Fibroblast of skin of left quadriceps (primary cell): ENCODE measurements at regions not wholly inside any gene's neighbourhood (a gene's known extent, or its start where the extent isn't known, plus 50 kb on each side); places are given as distances from the start of the nearest gene placed in this dataset.

ENCODE experiments used
- DNase-seq, 2 experiments: peaks; one replicate each; pipeline ENCODE4 v3.0.0-alpha.2; 2013; ENCODE audit warnings: low read depth in 2 of 2

DNA sequence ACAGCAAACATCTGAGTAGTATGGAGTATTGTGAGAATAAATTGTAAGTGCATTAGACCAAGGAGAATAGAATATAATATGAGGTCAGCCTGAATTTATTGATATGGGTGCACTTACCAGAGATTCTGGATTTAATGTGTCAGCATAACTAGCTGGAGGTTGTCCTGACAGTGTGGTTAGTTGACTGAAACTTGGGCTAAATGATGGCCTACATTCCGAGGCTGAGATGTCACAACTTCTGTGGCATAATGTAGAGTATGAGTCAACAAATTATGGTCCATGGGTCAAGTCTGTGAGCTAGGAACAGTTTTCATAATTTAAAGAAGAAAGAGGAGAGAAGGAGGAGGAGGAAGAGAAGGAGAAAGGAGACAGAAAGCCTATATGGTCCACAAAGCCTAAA, 127.6 kb downstream of the QPCT start:
- peak; percentile 54 to 57 for DNase-seq

DNA sequence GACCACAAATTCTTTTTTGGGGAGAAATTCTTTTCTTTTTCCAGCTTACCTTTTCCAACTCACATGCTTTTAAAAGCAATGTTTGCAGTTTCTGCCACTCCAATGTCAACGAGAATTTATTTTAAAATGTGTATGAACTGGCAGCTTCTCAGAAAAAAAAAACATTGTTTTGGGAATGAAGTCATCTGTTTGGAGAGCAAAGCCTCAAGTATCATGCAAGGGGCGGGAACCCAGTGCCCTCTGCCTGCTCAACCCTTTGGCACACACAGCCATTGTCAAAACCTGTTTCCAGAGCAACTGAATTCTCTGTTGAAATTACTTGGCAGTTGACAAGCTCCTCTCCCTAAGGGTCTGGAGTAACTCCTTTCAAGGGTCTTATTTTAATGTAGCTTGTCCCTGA, 128.5 kb downstream of the QPCT start:
- no peak for DNase-seq

DNA sequence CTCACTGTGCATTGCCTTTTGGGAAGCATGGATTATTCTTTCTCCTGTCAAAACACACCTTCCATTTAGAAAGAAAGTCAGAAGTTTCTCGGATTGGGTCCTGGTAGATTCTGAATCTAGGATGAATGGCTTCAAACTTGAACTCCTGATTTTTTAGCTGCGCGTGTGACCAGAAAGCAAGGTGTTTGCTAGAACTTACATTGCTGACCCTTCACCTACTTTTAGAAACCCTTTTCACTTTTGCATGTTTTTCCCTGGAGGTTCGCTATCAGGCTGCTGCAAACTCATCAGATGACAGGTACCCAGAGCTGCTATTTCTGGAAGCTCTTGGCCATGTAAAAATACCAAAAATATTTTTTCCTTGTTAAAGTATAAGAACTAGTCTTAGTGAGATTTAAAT, 132.0 kb downstream of the QPCT start:
- no peak for DNase-seq

DNA sequence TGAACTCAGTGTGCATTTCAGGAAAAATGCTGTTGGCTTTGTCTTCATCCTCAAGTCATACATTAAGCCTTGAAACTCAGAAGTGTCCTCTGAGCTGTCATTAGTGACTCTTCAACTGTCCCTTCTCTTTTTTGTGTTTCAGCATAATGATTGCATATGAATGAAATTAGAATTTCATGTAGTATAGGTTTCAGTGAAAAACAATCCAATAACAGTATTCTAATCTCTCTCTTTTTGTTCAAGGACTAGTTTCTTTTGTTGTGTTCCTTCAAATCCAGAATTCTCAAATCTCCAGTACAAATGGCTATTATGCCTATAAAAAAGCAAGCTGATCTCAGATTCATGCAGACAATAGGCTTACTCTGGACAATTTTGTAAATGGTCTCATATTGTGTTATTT, 133.5 kb downstream of the QPCT start:
- DNase-seq: no peak

DNA sequence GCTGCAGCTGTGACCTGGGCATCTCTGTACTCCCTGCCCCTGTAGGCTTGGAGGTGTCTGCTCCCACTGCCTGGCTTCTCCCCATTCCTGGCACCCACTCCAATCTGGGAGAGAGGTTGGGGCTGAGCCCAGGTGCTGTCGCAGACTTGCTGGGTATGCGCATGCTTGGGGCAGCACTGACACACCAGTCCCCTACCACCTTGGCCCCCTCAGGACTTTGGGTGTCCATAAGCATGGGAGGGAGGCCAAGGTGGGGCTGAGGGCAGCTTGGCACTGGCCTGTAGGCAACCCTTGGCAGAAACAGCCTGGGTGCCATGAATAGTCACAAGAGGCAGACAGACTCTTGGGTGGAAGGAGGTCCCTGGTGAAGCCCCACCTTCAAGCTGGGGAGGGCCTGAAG, 136.8 kb downstream of the QPCT start:
- DNase-seq: no peak

DNA sequence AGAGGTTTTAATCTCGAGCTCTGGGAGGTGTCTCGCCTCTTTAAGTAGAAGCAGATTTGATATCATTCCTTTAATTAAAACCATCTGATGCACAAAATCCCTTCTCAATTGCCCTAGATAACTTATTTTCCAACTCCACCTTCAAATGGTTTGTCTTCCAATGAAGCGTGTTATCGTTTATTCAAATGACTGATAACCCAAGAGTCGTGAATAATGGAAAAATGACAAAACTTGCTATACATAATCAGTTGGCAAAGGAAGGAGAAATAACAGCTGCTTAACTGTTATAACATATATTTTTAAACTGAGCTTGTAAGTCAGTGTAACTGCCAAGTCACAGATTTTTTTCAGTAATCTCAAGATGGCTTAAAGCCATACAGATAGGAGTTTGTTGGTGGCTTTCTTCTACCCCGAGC, 144.6 kb downstream of the QPCT start:
- DNase-seq: peak in 1 of 2 experiments; percentile 51

DNA sequence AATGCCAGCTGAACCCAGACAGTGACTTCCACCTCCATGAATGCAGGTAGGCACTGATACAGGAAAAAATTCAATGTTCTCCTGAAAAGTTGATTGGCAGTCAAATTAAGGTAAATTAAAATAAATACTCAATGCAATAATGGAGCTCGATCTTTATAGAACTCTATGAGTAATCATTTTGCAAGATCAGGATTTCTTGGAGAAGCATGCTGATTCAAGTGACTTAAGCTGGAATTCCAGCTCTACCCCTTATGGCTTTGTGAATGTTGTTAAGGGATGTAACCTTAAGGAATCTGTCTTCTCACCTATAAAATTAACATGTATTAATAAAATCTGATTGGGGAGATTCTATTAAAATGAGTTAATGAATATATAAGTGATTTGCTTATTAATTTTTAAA, 145.1 kb downstream of the QPCT start:
- DNase-seq: no peak

DNA sequence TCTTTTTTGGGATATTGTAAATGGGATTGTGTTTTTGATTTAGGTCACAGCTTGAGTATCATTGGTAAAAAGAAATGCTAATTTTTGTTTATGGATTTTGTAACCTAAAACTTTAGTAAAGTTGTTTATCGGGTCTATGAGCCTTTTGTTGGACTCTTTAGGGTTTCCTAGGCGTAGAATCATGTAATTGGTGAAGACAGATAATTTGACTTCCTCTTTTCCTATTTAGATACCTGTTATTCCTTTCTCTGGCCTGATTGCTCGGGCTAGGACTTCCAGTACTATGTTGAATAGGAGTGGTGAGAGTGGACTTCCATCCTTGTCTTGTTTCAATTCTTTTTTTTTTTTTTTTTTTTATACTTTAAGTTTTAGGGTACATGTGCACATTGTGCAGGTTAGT, 149.0 kb downstream of the QPCT start:
- no peak for DNase-seq

DNA sequence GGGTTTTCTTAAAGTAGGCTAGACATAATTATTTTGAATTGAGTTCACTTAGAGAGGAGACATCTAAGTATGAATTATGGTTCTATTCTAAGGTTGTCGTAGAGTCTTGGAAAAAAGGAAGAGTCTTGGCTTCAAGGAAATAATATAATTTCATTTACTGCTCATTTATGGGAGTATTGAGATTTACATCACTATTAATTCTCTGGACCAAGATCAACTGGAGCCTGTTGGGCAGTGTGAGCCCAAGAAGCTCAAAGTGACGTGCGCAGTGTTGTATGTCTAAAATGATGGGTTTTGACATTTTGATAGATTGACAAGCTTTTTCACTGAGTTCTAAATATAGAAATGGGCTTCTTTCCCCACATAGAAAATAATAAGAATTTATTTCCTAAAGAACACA, 154.7 kb downstream of the QPCT start:
- DNase-seq: no peak

DNA sequence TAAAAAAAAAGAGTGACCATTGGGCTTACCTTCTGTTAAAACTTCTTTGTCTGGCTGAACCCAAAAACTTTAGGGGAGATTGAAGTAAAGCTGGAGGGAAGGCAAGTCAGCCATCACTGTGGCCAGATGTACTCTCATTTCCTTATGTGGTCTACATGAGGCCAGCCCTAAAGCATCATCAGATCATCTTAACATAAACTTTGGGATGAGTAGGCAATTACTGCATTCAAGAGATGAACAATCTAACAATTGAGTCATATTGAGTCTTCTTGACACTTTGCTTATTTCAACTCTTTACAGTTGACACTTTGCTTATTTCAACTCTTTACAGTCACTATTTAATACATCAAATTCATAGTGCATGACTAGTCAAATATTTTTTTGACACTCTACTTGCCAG, 155.6 kb downstream of the QPCT start:
- DNase-seq: peak; percentile 48 to 53

DNA sequence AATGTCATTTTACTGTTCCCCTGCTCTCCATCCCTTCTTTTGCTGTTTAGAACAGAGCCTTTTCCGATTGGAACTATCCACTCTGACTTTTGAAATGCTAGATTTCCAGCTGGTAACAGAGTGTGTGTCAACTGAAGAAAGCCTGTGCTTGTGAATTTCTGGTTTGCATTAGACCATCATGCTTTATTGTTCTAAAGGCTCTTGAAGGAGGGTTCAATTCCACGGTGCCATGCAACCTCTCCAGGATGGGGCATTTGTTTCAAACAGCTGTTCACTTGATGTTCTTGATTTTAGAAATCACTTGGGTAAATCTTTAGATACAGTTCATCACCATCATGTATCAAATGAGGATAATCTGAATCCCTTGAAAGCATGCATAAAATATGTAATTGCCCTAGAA, 156.7 kb downstream of the QPCT start:
- no peak for DNase-seq

DNA sequence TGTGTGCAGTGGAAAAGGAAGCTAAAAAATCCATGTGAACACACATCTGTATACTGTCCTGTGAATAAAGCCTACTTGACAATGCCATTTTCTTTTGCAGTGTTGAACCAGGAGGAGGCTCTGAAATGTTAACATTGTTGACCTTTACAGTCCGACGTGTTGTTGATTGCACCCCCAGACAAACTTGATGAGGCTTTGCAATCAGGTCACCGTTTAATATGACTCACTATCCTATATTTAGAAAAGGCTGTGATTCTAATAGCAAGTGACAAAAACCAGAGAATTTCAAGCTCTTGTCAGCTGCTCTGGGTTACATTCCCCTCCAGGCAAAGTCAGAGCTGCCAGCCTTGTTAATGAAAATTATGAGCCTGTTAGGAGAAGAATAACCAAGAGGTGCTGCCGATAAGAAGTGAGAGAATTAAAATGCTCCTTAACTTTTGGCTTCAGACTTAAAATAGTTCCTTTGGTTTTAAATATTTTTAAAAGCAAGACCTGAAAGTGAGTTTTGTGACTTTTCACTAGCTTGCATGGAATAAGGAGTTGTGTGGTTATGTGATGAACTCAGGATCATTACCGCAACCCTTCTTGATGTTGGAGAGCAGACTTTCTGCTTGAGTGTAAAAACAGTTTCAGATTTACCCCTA, 162.1 kb downstream of the QPCT start:
- DNase-seq: no peak

DNA sequence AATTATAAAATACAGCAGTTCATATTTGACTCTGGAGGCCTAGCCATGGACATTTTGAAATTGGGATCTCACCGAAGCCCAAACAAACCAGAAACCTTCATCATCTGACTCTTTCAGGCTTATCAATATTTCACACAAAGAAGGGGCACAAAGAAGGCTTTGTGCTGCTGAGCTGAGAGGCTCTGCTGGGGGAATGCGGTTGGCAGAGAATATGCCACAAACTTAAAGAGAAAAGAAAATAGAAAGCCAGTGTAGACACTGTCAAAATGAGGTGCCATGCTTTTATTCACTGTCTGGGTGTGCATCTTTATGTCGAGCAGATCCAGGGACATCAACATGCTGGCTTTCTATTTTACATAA, 162.6 kb downstream of the QPCT start:
- no peak for DNase-seq

DNA sequence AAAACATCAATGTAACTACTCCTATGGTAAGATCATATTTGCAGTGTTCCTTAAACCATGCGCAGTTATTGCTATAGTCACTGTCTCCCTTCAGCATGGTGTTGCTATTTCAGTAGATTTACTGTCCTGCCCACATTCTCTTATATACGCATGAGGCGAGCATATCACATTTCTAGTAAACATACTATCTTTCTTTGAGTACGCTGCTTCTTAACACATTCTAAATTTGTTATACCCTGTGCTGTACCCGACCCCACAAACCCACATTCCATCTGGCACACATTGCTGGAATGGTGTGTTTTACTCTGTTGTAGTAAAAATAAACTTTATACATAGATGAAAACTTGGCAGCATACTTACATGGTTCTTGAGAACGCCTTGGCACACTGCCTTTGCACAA, 163.3 kb downstream of the QPCT start:
- DNase-seq: no peak

DNA sequence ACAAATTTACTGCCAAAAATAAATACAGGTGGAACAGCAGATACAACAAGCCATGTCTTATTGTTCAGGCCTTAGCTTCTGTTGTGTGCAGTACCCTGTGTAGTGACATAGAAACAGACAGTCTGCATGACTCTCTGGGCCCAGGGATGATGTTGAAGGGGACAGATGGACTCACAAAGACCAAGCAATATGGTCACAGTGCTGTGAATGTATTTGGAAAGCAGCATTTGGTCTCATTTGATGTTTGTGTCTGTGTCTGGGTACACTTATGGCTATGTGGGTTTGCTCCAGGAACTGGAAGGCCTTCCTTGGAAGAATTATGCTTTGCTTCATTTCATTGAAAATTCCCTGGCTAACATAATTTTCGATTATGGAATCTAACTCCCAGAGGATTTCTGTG, 158.5 kb downstream of the CDC42EP3 start:
- no peak for DNase-seq

DNA sequence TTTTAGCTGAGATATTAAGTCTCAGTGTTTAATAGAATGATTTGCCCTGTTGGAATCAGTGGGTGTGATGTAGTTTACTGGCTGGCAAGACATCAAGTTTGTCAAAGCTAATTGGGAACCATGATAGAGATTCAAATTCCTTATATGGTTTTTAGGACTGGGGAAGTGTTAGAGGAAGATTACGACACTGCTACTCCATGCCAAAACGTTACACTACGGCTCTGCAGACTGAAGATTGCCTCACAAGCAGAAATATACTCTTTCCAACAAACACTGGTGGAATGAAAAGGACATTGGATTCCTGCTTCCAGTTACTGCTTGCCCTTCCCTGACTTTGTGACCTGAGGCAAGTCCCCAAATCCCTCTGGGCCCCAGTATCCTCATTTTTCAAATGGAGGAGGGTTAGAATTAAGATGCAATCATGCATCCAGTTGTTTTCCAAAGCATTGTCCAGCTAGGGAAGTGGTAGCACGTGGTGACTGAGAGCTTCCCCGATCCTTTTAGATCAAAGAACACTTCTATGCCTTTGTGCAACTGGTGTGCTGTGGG, 147.6 kb downstream of the CDC42EP3 start:
- peak; percentile 93 to 95 for DNase-seq

DNA sequence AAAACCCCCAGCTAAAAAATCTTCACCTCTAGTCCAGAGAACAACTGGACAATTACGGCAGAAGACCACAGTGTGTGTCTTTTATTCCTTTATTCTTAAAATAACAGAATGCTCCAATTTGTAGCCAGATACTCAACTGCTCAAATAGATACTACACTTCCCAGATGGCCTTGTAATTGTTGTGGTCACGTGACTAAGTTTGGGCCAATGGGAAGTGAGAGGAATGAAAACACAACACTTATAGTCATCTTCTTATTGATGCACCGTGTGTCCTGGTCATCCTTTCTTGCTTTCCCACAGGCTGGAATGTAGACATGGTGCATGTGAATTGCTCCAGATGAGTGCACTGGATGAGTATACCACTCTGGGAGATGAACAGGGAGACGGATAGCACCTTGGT, 145.1 kb downstream of the CDC42EP3 start:
- DNase-seq: no peak

DNA sequence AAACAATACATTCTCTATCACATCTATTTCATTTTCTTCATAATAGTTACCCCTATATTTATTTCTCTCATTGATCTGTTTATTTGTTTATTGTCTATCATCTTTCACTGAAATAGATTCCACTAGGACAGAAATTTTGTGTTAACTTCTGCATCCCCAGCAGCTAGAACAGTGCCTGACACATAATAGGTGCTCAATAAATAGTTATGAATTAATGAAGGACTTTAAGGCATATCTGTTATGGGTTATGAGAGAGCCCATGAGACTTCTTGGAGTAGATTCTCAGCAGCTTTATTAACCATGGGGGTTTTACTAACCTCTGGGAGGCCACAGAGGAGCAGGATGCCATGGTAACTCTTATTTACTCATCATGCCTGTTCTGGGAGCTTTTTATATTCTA, 144.6 kb downstream of the CDC42EP3 start:
- DNase-seq: no peak

DNA sequence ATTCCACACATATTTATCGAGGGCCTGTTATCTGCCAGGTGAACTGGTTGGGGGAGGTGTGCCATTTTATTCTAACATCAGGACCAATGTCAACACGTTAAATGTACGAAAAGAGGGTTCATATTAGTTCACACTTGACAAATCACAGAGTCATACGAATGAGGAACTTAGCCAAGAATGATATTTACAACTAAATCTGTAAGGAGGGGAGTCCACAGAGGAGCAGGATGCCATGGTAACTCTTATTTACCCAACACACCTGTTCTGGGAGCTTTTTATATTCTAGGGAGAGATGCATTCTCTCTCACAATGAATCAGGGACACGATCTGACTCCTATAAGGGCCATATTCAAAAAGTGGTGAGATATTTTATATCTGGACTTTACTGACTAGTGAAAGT, 144.1 kb downstream of the CDC42EP3 start:
- DNase-seq: no peak

DNA sequence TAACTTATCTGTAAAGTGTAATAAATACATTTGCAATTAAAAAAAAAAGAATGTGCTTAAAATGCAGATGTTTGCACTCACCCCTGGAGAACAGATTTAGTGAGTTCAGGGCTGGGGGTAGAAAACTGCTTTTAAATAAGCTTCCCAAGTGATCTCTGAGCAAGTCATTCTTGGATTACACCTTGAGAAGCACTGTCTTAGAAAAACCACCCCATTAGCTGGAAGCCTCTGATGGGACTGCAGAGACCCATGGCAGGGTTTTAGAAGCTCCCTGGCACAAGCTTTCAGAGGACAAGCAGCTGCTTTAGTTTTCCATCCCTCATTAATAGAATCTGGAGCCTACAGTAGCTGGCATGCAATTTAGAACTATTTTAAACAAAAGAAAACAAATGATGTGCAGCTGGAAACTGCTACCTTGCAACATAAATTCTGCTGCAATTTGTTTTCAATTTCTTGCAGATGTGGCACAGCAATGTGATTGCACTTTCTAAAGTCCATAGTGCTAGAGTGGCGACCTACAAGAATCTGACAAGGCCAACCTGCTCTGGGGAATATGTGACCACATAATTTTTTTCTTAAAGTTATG, 141.5 kb downstream of the CDC42EP3 start:
- peak in 1 of 2 experiments; percentile 22 for DNase-seq

DNA sequence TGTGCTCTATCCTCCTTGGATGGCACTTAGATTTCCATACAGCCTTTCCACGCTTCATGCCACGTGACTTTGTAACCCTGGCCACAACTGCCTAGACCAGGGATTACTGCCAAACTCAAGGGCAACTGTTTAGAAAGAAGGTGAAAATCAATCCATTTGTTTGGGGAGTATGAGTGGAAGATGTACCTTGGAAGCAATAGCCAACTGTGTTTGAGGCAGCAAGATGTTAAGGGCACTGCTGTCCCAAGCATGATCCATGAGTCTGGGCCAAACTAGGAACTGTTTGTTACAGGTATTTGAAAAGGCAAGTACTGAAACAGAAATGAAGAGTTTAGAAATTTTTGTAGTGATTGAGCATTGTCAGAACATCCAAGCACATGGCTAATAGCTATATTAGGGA, 138.9 kb downstream of the CDC42EP3 start:
- no peak for DNase-seq

DNA sequence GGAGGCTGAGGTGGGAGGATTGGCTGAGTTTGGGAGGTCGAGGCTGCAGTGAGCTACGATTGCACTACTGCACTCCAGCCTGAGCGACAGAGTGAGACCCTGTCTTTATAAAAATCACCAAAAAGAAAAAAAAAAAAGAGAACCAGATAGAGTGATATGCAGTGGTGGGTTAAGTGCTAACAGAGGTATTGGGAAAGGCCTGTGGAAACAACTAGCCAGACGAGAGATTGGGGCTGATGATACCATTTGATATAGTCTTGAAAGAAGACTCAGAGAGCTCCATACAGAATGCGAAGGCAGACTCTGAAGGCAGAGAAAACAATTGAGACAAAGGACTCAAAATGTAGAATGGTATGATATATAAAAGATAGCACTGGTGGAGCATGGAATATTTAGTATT, 134.1 kb downstream of the CDC42EP3 start:
- no peak for DNase-seq

DNA sequence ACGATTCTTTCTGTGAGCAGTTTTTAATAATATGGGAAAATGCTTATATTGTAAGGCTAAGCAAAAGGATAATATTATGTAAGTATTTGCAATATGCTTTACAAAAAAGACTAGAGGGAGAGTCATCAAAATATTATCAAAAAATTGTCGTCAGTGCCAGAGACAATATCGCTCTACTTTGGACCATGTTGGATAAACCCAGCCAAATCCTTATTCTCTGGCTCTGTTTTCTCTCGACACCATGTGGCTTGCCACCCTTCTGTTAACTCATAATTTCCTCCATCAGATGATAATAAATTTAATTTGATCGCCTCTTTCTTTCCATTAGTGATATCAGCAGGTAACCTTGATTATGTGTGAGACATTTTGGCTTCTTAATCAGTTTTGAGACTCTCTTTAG, 129.9 kb downstream of the CDC42EP3 start:
- no peak for DNase-seq

DNA sequence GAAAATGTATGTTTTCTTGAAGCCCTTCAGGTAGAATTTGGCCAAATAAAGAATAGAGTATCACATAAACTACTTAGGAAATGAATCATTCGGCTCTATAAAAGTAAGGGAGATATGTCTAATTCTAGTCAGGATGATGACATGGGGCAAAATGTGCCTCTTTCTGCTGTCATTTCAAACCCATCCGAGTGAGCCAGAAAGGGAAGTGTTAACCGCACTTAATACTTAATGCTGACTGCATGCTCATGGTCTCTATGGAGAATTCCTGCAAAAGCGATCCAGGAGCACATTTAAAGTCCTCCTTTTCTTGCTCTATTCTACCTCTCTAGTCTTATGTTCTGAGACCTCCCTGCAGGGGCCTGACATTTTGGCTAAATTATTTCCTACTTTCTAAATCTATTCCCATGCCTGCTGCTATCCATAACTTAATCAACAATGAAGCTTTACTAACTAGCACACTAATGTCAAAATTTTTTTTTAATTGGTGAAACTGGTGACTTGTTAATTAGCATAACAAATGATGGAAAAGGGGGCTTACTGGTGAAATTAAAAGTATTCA, 127.4 kb downstream of the CDC42EP3 start:
- no peak for DNase-seq
